PC-9 (cell line): ENCODE measurements at regions not wholly inside any gene's neighbourhood (a gene's known extent, or its start where the extent isn't known, plus 50 kb on each side); places are given as distances from the start of the nearest gene placed in this dataset.

Experiments
- BruUV-seq: library from RNA; stranded (reverse); fragments of 400-500 nt; replicated peaks from 2 replicates; lab custom pipeline; 2021; lab: Mats Ljungman, UMichigan
- CTCF ChIA-PET: fragments of 300-600 bp; sonication (Branson Sonifier 250); formaldehyde crosslinking; loops from one replicate; lab custom pipeline; 2022; ENCODE audit warnings: antibody characterized with exemption; lab: Charles Lee
- POLR2A ChIA-PET: fragments of 300-600 bp; sonication (Branson Sonifier 250); formaldehyde crosslinking; loops from one replicate; lab custom pipeline; 2022; ENCODE audit warnings: antibody characterized with exemption; ENCODE audit not compliant: unreplicated experiment; lab: Charles Lee
- DNase-seq, 2 experiments: peaks; one replicate each; pipeline versions ENCODE4 v3.0.0 to v3.0.0-alpha.2; 2015 to 2022; ENCODE audit warnings: mixed read lengths in 1 of 2
- H2AFZ ChIP-seq: fragments of 200-600 bp; sonication (generic); 2 replicates; pipeline ENCODE4 v1.8.1; 2017; ENCODE audit warnings: antibody characterized with exemption
- H3F3A ChIP-seq: fragments of 200-600 bp; sonication (generic); 2 replicates; pipeline ENCODE4 v1.8.1; 2017; ENCODE audit warnings: antibody characterized with exemption, mild to moderate bottlenecking, low read depth; ENCODE audit not compliant: insufficient read depth
- H3K27ac ChIP-seq: fragments of 200-600 bp; sonication (generic); 2 replicates; pipeline ENCODE4 v1.6.1; 2016; ENCODE audit warnings: mixed run types
- H3K27me3 ChIP-seq: fragments of 200-600 bp; sonication (generic); 2 replicates; pipeline ENCODE4 v1.6.1; 2016; ENCODE audit warnings: low read depth, mixed run types; ENCODE audit not compliant: insufficient read depth
- H3K36me3 ChIP-seq: fragments of 200-600 bp; sonication (generic); 2 replicates; pipeline ENCODE4 v1.6.1; 2016; ENCODE audit warnings: low read depth, mixed run types
- H3K4me1 ChIP-seq: fragments of 200-600 bp; sonication (generic); replicated peaks from 2 replicates; pipeline ENCODE4 v1.6.1; 2016; ENCODE audit warnings: mixed run types; ENCODE audit not compliant: insufficient read depth
- H3K4me2 ChIP-seq: fragments of 200-600 bp; sonication (generic); 2 replicates; pipeline ENCODE4 v1.6.1; 2017; ENCODE audit warnings: mixed run types
- H3K4me3 ChIP-seq: fragments of 200-600 bp; sonication (generic); 2 replicates; pipeline ENCODE4 v1.6.1; 2016; ENCODE audit warnings: mixed run types
- H3K79me2 ChIP-seq: fragments of 200-600 bp; sonication (generic); 2 replicates; pipeline ENCODE4 v1.6.1; 2017; ENCODE audit warnings: low read depth, mixed run types
- H3K9me2 ChIP-seq: fragments of 200-600 bp; sonication (generic); 2 replicates; pipeline ENCODE4 v1.8.1; 2017; ENCODE audit warnings: mild to moderate bottlenecking; ENCODE audit not compliant: insufficient read depth
- H3K9me3 ChIP-seq: fragments of 200-600 bp; sonication (generic); 2 replicates; pipeline ENCODE4 v1.8.1; 2016; ENCODE audit warnings: low read depth; ENCODE audit not compliant: insufficient read depth
- H4K20me1 ChIP-seq: fragments of 200-600 bp; sonication (generic); 2 replicates; pipeline ENCODE4 v1.8.1; 2017; ENCODE audit not compliant: insufficient read depth
- EZH2 ChIP-seq: fragments of 200-600 bp; sonication (generic); IDR thresholded peaks from 2 replicates; pipeline ENCODE4 v1.8.0; 2017; ENCODE audit warnings: antibody characterized with exemption, low read depth
- intact Hi-C: fragments of 100-400 bp; cut with micrococcal nuclease; formaldehyde crosslinking; loops from one replicate; pipeline ENCODE4 v1.10.0; 2022; ENCODE audit not compliant: unreplicated experiment
- TF ChIP-seq, protein P1 (sequence below): fragments of 200-600 bp; sonication (generic); conservative IDR thresholded peaks from 2 replicates; pipeline ENCODE4 v1.6.1; 2017; ENCODE audit warnings: mixed run types, antibody characterized with exemption, mild to moderate bottlenecking, moderate library complexity

DNA sequence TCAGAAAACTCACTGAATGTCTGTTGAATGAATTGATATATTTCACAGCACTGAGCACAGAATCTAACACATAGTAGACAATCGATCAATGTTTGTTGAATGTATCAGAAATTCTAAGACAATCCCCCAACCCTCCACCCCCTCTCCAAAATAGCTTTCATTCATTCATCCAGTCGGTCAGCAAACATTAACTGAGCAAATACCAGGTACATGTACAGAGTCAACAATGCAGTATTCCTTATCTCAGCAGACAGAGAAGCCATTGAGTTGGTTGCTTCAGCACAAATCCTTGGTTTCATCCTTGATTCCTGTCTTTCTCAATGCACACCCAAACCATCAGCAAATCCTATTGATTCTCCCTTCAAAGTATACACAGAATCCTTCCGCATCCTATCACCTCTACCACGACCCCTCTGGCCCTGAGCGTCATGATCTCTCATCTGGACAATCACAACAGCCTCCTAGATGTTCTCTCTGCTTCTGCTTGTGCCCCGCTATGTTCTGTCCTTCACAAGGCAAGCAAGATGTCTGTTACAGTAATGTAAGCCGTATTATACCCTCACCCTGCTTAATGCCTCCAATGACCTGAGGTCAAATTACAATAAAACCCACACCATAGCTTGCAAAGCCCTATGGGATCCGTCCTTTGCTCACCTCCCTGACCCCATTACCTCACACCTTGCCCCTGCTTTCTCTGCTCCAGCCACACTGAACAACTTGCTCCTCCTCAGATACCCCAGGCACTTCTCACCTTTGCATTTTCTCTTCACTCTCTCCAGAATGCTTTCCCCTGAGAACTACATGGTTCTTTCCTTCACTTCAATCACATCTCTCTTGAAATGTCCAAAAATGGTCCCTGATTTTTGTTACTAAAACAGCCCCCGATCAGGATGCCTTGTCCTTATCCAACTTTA is 738.1 kb upstream of the TBX3 start:
- TF ChIP-seq, protein P1, sequence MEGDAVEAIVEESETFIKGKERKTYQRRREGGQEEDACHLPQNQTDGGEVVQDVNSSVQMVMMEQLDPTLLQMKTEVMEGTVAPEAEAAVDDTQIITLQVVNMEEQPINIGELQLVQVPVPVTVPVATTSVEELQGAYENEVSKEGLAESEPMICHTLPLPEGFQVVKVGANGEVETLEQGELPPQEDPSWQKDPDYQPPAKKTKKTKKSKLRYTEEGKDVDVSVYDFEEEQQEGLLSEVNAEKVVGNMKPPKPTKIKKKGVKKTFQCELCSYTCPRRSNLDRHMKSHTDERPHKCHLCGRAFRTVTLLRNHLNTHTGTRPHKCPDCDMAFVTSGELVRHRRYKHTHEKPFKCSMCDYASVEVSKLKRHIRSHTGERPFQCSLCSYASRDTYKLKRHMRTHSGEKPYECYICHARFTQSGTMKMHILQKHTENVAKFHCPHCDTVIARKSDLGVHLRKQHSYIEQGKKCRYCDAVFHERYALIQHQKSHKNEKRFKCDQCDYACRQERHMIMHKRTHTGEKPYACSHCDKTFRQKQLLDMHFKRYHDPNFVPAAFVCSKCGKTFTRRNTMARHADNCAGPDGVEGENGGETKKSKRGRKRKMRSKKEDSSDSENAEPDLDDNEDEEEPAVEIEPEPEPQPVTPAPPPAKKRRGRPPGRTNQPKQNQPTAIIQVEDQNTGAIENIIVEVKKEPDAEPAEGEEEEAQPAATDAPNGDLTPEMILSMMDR, result no peak
- TF ChIP-seq EZH2, result no peak
- H2AFZ ChIP-seq, result no peak overlapping the region
- no peaks in the 10 kb centered on the region for H3K79me2 ChIP-seq
- no peaks in the 10 kb centered on the region for H3K9me2 ChIP-seq
- H3K27me3 ChIP-seq, result no peaks in the 10 kb centered on the region
- H3K4me2 ChIP-seq, result no peak overlapping the region
- H3K4me3 ChIP-seq, result no peak overlapping the region
- ChIA-PET CTCF (no interaction called here), POLR2A (no interaction called here)
- H3F3A ChIP-seq, result no peaks in the 10 kb centered on the region
- DNase-seq, result no peak
- no peak overlapping the region for H3K27ac ChIP-seq
- no peaks in the 10 kb centered on the region for H3K36me3 ChIP-seq
- intact Hi-C loops, result no loop called here
- no peaks in the 10 kb centered on the region for H3K4me1 ChIP-seq
- BruUV-seq, result no TSS peak
- H3K9me3 ChIP-seq, result no peaks in the 10 kb centered on the region
- H4K20me1 ChIP-seq, result no peaks in the 10 kb centered on the region

DNA sequence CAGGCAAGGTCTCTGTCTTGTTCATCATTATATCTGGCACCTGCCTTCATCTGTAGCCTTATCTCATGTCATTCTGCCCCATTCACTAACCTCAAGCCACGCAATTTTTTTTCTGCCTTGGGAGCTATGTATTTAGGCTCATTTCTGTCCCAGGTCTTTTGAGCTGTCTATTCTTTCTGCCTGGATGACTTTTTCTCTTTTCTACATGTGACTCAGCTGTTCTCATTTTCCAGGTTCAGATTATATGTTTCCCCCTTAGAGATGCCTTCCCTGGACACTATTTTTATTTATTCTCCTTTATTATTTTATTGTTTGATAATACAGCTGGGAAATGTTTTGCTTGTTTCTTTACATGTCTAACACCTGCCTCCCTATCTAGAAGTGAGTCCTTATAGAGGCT is 737.4 kb upstream of the TBX3 start:
- ChIA-PET CTCF (no interaction called here), POLR2A (no interaction called here)
- no peaks in the 10 kb centered on the region for H3K27me3 ChIP-seq
- H3K36me3 ChIP-seq, result no peaks in the 10 kb centered on the region
- no peaks in the 10 kb centered on the region for H3F3A ChIP-seq
- H3K4me3 ChIP-seq, result no peak overlapping the region
- no peak overlapping the region for H3K27ac ChIP-seq
- H3K4me2 ChIP-seq, result no peak overlapping the region
- TF ChIP-seq, protein P1, result no peak
- TF ChIP-seq EZH2, result no peak
- no peaks in the 10 kb centered on the region for H3K79me2 ChIP-seq
- no peaks in the 10 kb centered on the region for H3K4me1 ChIP-seq
- intact Hi-C loops, result no loop called here
- H4K20me1 ChIP-seq, result no peaks in the 10 kb centered on the region
- no peaks in the 10 kb centered on the region for H3K9me3 ChIP-seq
- H2AFZ ChIP-seq, result no peak overlapping the region
- DNase-seq, result no peak
- H3K9me2 ChIP-seq, result no peaks in the 10 kb centered on the region
- no TSS peak for BruUV-seq

DNA sequence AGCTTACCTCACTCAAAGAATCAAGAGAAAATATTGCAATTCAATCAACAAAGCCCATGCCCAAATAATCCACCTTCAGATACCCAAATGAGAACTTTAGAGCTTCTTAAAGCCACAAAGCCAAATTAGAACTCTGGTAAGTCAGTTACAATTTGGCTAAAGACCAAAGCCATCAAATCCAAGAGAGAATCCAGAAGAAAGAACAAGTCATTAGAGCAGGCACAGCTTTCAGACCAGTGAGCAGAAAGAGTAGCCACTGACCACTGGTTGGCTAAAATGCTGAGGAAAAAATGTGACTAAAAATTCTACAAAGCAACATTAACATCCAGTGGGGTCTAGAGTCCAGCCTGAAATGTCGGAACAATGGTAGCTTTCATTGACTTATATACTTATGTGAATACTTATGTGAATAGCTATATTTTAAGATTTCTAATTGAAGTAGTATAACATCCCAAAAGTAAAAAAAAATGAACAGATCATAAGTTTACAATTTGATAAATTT is 735.2 kb upstream of the TBX3 start:
- no peaks in the 10 kb centered on the region for H3F3A ChIP-seq
- H2AFZ ChIP-seq, result no peak overlapping the region
- H3K4me3 ChIP-seq, result no peak overlapping the region
- CTCF ChIA-PET, result no interaction called here
- no peaks in the 10 kb centered on the region for H3K79me2 ChIP-seq
- no peaks in the 10 kb centered on the region for H3K9me3 ChIP-seq
- H3K9me2 ChIP-seq, result no peaks in the 10 kb centered on the region
- POLR2A ChIA-PET, result no interaction called here
- TF ChIP-seq, protein P1, result no peak
- TF ChIP-seq EZH2, result no peak
- DNase-seq, result no peak
- intact Hi-C loops, result no loop called here
- no peaks in the 10 kb centered on the region for H4K20me1 ChIP-seq
- no peaks in the 10 kb centered on the region for H3K36me3 ChIP-seq
- no peaks in the 10 kb centered on the region for H3K4me1 ChIP-seq
- H3K27me3 ChIP-seq, result no peaks in the 10 kb centered on the region
- BruUV-seq, result no TSS peak
- no peak overlapping the region for H3K4me2 ChIP-seq
- no peak overlapping the region for H3K27ac ChIP-seq
